ENCODE measurements at regions not wholly inside any gene's neighbourhood (a gene's known extent, or its start where the extent isn't known, plus 50 kb on each side); places are given as distances from the start of the nearest gene placed in this dataset.

- DNase-seq (ENCODE audit: low read depth) = no peak
- TF ChIP-seq CTCF (IDR thresholded peaks at IDR 0.05; ENCODE audit: low read length, missing control alignments) = no peak
- no peak overlapping the region for H3K4me3 ChIP-seq (replicated peaks; ENCODE audit: low read depth, low read length)
Measured at GRCh38 chr2:64220894-64221617, 76.8 kb upstream of the PELI1 start.

- DNase-seq (ENCODE audit: low read depth) = no peak
- no peak overlapping the region for H3K4me3 ChIP-seq (replicated peaks; ENCODE audit: low read depth, low read length)
- TF ChIP-seq CTCF (IDR thresholded peaks at IDR 0.05; ENCODE audit: low read length, missing control alignments) = no peak
Measured at GRCh38 chr2:64221935-64222334, 77.7 kb upstream of the PELI1 start.

- no peak for TF ChIP-seq CTCF (IDR thresholded peaks at IDR 0.05; ENCODE audit: low read length, missing control alignments)
- peak; percentile 92 for DNase-seq (ENCODE audit: low read depth)
- no peak overlapping the region for H3K4me3 ChIP-seq (replicated peaks; ENCODE audit: low read depth, low read length)
Measured at GRCh38 chr2:64222351-64222750, 78.1 kb upstream of the PELI1 start.

- H3K4me3 ChIP-seq (replicated peaks; ENCODE audit: low read depth, low read length) = no peak overlapping the region
- DNase-seq (ENCODE audit: low read depth) = peak; percentile 44
- TF ChIP-seq CTCF (IDR thresholded peaks at IDR 0.05; ENCODE audit: low read length, missing control alignments) = no peak
Measured at GRCh38 chr2:64223055-64223454, 78.8 kb upstream of the PELI1 start.

GRCh38 chr2:64225491-64225890, 81.3 kb upstream of the PELI1 start:
- no peak for DNase-seq (ENCODE audit: low read depth)
- TF ChIP-seq CTCF (IDR thresholded peaks at IDR 0.05; ENCODE audit: low read length, missing control alignments) = no peak
- H3K4me3 ChIP-seq (replicated peaks; ENCODE audit: low read depth, low read length) = no peak overlapping the region

- DNase-seq (ENCODE audit: low read depth) = no peak
- no peak overlapping the region for H3K4me3 ChIP-seq (replicated peaks; ENCODE audit: low read depth, low read length)
- TF ChIP-seq CTCF (IDR thresholded peaks at IDR 0.05; ENCODE audit: low read length, missing control alignments) = no peak
Measured at GRCh38 chr2:64226611-64227010, 82.4 kb upstream of the PELI1 start.

- DNase-seq (ENCODE audit: low read depth) = no peak
- H3K4me3 ChIP-seq (replicated peaks; ENCODE audit: low read depth, low read length) = peak overlapping the region; percentile 48
- TF ChIP-seq CTCF (IDR thresholded peaks at IDR 0.05; ENCODE audit: low read length, missing control alignments) = no peak
Measured at GRCh38 chr2:64227603-64228125, 83.4 kb upstream of the PELI1 start.

Data from fibroblast of pulmonary artery (primary cell).